OCI-LY3 (cell line): ENCODE measurements at regions not wholly inside any gene's neighbourhood (a gene's known extent, or its start where the extent isn't known, plus 50 kb on each side); places are given as distances from the start of the nearest gene placed in this dataset.

Source experiments
- H2AFZ ChIP-seq: fragments of 200-600, 300-600 bp; shearing (Covaris generic); 2 replicates; pipeline ENCODE4 v1.6.0; 2014; ENCODE audit warnings: antibody characterized with exemption, low read depth, low read length
- H3K27ac ChIP-seq: fragments of 200-600, 300-600 bp; sonication (generic); 2 replicates; pipeline ENCODE4 v1.5.1; 2014; ENCODE audit warnings: mild to moderate bottlenecking, low read length, moderate library complexity, mixed read lengths
- H3K27me3 ChIP-seq: fragments of 200-600, 300-600 bp; sonication (generic); 2 replicates; pipeline ENCODE4 v1.6.1; 2014; ENCODE audit warnings: low read depth, low read length, mixed read lengths
- H3K36me3 ChIP-seq: fragments of 200-600, 300-600 bp; sonication (generic); replicated peaks from 2 replicates; pipeline ENCODE3; 2014; ENCODE audit warnings: low read depth, low read length, mixed read lengths
- H3K4me1 ChIP-seq: fragments of 300-600, 200-600 bp; sonication (generic); 2 replicates; pipeline ENCODE4 v1.6.1; 2014; ENCODE audit warnings: low read length, mixed read lengths
- H3K4me2 ChIP-seq: fragments of 200-600, 300-600 bp; sonication (generic); 2 replicates; pipeline ENCODE4 v1.6.1; 2014; ENCODE audit warnings: low read length, mixed read lengths
- H3K4me3 ChIP-seq: fragments of 300-600, 200-600 bp; sonication (generic); 2 replicates; pipeline ENCODE4 v1.5.1; 2014; ENCODE audit warnings: antibody characterized with exemption, mild to moderate bottlenecking, low read length, moderate library complexity
- H3K79me2 ChIP-seq: fragments of 300-600, 200-600 bp; shearing (Covaris generic); 2 replicates; pipeline ENCODE4 v1.6.1; 2014; ENCODE audit warnings: mild to moderate bottlenecking, low read length, mixed read lengths
- H3K9ac ChIP-seq: fragments of 300-600, 200-600 bp; shearing (Covaris generic); 2 replicates; pipeline ENCODE4 v1.6.0; 2014; ENCODE audit warnings: mild to moderate bottlenecking, low read length, moderate library complexity
- H3K9me3 ChIP-seq: fragments of 200-600, 300-600 bp; shearing (Covaris generic); 2 replicates; pipeline ENCODE4 v1.6.1; 2014; ENCODE audit warnings: low read length, mixed read lengths; ENCODE audit not compliant: insufficient read depth
- H4K20me1 ChIP-seq: fragments of 200-600, 300-600 bp; sonication (generic); 2 replicates; pipeline ENCODE4 v1.6.1; 2016; ENCODE audit warnings: low read length, mixed read lengths; ENCODE audit not compliant: insufficient read depth
- EZH2phosphoT487 ChIP-seq: fragments of 200-600 bp; shearing (Covaris generic); IDR thresholded peaks from 2 replicates; pipeline ENCODE4 v1.6.1; 2018; ENCODE audit warnings: antibody characterized with exemption, mixed run types, low read depth
- TF ChIP-seq, protein P1 (sequence below): fragments of 200-600, 300-600 bp; sonication (generic); IDR thresholded peaks from 2 replicates; pipeline ENCODE4 v1.5.1; 2014; ENCODE audit warnings: antibody characterized with exemption, low read length, low read depth

DNA sequence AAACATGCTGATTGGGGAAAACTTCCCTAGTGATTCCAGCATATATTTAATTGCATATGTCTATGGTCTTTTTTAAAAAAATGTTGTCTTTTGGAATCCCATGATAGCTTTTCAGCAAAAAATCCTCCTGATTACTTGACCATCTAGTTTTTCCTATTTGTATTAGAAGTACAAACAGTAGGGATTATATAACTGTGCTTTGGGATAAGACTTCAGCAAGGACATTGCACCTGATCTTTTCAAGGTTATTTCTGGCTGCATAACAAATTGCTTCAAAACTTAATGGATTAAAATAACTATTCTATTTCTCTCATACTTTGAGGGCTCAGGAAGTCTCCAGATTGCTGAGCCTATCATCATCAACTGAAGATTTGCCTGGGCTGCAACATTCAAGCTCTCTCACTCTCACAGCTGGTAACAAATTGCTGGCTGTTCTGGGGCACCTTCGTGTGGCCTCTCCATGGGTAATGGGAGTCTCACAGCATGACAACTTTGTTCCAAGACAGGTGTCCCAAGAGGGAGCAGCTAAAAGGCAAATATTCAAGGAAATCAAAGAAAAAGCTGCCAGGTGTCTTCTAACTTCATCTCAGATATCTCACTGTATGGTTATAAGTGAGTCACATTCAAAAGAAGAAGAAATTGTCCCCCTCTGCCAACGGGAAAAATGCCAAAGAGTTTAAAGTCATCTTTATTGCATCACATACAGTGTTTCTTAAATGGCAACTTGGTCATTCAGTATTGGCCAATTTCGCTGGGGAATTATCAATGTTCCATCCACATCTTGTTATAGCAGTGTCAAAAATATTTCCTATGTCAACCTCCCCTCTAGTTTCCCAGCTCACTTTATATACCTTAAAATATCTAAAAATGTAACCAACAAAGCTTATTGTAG lies 644.5 kb upstream of the GRM7 start:
- no peak for TF ChIP-seq EZH2phosphoT487
- TF ChIP-seq, protein P1, sequence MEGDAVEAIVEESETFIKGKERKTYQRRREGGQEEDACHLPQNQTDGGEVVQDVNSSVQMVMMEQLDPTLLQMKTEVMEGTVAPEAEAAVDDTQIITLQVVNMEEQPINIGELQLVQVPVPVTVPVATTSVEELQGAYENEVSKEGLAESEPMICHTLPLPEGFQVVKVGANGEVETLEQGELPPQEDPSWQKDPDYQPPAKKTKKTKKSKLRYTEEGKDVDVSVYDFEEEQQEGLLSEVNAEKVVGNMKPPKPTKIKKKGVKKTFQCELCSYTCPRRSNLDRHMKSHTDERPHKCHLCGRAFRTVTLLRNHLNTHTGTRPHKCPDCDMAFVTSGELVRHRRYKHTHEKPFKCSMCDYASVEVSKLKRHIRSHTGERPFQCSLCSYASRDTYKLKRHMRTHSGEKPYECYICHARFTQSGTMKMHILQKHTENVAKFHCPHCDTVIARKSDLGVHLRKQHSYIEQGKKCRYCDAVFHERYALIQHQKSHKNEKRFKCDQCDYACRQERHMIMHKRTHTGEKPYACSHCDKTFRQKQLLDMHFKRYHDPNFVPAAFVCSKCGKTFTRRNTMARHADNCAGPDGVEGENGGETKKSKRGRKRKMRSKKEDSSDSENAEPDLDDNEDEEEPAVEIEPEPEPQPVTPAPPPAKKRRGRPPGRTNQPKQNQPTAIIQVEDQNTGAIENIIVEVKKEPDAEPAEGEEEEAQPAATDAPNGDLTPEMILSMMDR, result no peak
- no peak overlapping the region for H3K9ac ChIP-seq

DNA sequence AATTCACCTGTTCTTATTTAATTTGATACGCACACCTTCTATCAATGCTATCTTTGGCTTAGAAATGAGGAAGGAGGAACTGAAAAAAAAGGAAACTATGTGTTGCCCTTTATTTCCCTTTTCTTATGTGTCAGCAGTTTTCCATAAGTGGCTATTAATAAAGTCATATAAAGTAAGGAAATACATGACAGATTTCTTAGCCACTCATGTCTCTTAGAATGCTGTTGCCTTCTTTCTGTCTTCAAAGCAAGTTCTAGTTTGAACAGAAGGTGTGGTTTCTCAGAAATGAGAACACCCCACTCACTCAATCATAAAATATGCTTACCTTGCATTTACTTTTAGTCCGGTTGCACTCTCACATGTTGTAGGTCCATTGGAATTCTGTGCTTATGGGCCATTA lies 640.5 kb upstream of the GRM7 start:
- H3K79me2 ChIP-seq, result no peaks in the 10 kb centered on the region
- no peaks in the 10 kb centered on the region for H3K9me3 ChIP-seq
- H3K9ac ChIP-seq, result no peak overlapping the region
- TF ChIP-seq, protein P1, result no peak
- TF ChIP-seq EZH2phosphoT487, result no peak
- H3K27ac ChIP-seq, result no peak overlapping the region
- no peaks in the 10 kb centered on the region for H3K36me3 ChIP-seq
- no peak overlapping the region for H3K4me3 ChIP-seq
- no peaks in the 10 kb centered on the region for H3K27me3 ChIP-seq
- H2AFZ ChIP-seq, result no peak overlapping the region
- H4K20me1 ChIP-seq, result no peaks in the 10 kb centered on the region
- H3K4me1 ChIP-seq, result peaks cover 10% of the 10 kb centered on the region
- no peak overlapping the region for H3K4me2 ChIP-seq

More for the DNA sequence above, 644.5 kb upstream of the GRM7 start:
- H2AFZ ChIP-seq, result no peak overlapping the region
- H3K79me2 ChIP-seq, result no peaks in the 10 kb centered on the region
- no peaks in the 10 kb centered on the region for H3K36me3 ChIP-seq
- H4K20me1 ChIP-seq, result no peaks in the 10 kb centered on the region
- no peak overlapping the region for H3K4me2 ChIP-seq
- no peak overlapping the region for H3K27ac ChIP-seq
- H3K4me1 ChIP-seq, result peaks cover 10% of the 10 kb centered on the region
- H3K4me3 ChIP-seq, result no peak overlapping the region
- no peaks in the 10 kb centered on the region for H3K9me3 ChIP-seq
- H3K27me3 ChIP-seq, result no peaks in the 10 kb centered on the region

DNA sequence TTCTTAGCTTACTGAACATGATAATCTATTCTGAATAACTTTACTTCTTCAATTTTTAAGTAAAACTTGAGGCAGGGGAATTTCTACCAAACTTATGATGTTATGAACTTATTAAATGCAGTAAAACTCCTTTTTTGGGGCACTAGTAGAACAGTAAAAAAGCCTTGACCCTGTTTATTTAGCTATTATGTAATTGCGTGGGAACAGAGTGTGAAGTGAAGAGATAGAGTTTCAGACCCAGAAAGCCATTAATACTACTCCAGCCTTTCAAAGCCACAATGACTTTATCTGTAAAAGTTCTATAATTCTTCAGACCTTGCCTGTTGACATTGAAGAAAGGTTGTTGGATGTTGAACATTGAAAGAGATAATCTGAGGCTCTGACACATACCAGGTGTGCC lies 638.8 kb upstream of the GRM7 start:
- H3K27me3 ChIP-seq, result no peaks in the 10 kb centered on the region

DNA sequence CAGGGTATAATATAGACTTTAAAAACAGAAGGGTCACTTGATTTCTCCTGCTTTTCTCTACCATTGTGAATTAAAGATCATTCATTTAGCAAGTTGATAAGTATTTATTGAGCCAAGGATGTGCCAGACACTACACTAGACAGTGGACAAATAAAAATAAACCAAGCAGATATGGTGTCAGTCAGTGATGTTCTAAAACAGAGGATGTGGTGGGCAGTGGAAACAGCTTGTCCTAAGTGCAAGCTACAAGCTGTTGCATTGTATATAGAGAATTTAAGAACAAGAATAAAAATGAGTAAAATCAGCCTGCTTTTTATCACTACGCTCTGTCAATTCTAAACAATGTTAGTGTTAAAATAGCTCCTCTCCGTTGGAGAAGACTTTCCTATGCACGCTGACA lies 637.3 kb upstream of the GRM7 start:
- no peak overlapping the region for H2AFZ ChIP-seq
- TF ChIP-seq, protein P1, result no peak
- no peak for TF ChIP-seq EZH2phosphoT487
- no peak overlapping the region for H3K4me2 ChIP-seq
- H3K27ac ChIP-seq, result no peak overlapping the region
- no peak overlapping the region for H3K4me3 ChIP-seq
- no peaks in the 10 kb centered on the region for H3K9me3 ChIP-seq
- H3K79me2 ChIP-seq, result no peaks in the 10 kb centered on the region
- H3K9ac ChIP-seq, result no peak overlapping the region
- H3K27me3 ChIP-seq, result no peaks in the 10 kb centered on the region
- no peaks in the 10 kb centered on the region for H4K20me1 ChIP-seq
- peaks cover 12% of the 10 kb centered on the region for H3K4me1 ChIP-seq
- H3K36me3 ChIP-seq, result no peaks in the 10 kb centered on the region

More for the DNA sequence above, 638.8 kb upstream of the GRM7 start:
- H3K4me3 ChIP-seq, result no peak overlapping the region
- H4K20me1 ChIP-seq, result no peaks in the 10 kb centered on the region
- H3K36me3 ChIP-seq, result no peaks in the 10 kb centered on the region
- no peak overlapping the region for H3K9ac ChIP-seq
- H3K9me3 ChIP-seq, result no peaks in the 10 kb centered on the region
- peaks cover 10% of the 10 kb centered on the region for H3K4me1 ChIP-seq
- no peak for TF ChIP-seq EZH2phosphoT487
- TF ChIP-seq, protein P1, result no peak
- H3K79me2 ChIP-seq, result no peaks in the 10 kb centered on the region
- H3K27ac ChIP-seq, result no peak overlapping the region
- no peak overlapping the region for H3K4me2 ChIP-seq
- no peak overlapping the region for H2AFZ ChIP-seq
